ENCODE measurements at regions not wholly inside any gene's neighbourhood (a gene's known extent, or its start where the extent isn't known, plus 50 kb on each side); places are given as distances from the start of the nearest gene placed in this dataset.

GRCh38 chr9:13480693-13481092 lies 201.2 kb upstream of the MPDZ start:
- H3K4me3 ChIP-seq (ENCODE audit: low read depth, low read length): no peak overlapping the region
- TF ChIP-seq CTCF (IDR thresholded peaks at IDR 0.05; ENCODE audit: low read depth, low read length): no peak

- no peak overlapping the region for H3K4me3 ChIP-seq (ENCODE audit: low read depth, low read length)
- no peak for TF ChIP-seq CTCF (IDR thresholded peaks at IDR 0.05; ENCODE audit: low read depth, low read length)
These were observed 199.6 kb upstream of the MPDZ start for GRCh38 chr9:13479096-13479495.

- TF ChIP-seq CTCF (IDR thresholded peaks at IDR 0.05; ENCODE audit: low read depth, low read length): no peak
These were observed 199.1 kb upstream of the MPDZ start for GRCh38 chr9:13478639-13479038.

GRCh38 chr9:13478160-13478559 lies 198.7 kb upstream of the MPDZ start:
- no peak overlapping the region for H3K4me3 ChIP-seq (ENCODE audit: low read depth, low read length)
- TF ChIP-seq CTCF (IDR thresholded peaks at IDR 0.05; ENCODE audit: low read depth, low read length): no peak

More at GRCh38 chr9:13478639-13479038, 199.1 kb upstream of the MPDZ start:
- no peak overlapping the region for H3K4me3 ChIP-seq (ENCODE audit: low read depth, low read length)

- no peak overlapping the region for H3K4me3 ChIP-seq (ENCODE audit: low read depth, low read length)
- TF ChIP-seq CTCF (IDR thresholded peaks at IDR 0.05; ENCODE audit: low read depth, low read length): no peak
These were observed 191.3 kb upstream of the MPDZ start for GRCh38 chr9:13470836-13471235.

- no peak for TF ChIP-seq CTCF (IDR thresholded peaks at IDR 0.05; ENCODE audit: low read depth, low read length)
- no peak overlapping the region for H3K4me3 ChIP-seq (ENCODE audit: low read depth, low read length)
These were observed 187.7 kb upstream of the MPDZ start for GRCh38 chr9:13467157-13467556.

GRCh38 chr9:13461414-13461991 lies 182.0 kb upstream of the MPDZ start:
- H3K4me3 ChIP-seq (ENCODE audit: low read depth, low read length): no peak overlapping the region
- no peak for TF ChIP-seq CTCF (IDR thresholded peaks at IDR 0.05; ENCODE audit: low read depth, low read length)

All from WI38 (cell line).